Adrenal gland (tissue), 5 donors: ENCODE measurements at regions not wholly inside any gene's neighbourhood (a gene's known extent, or its start where the extent isn't known, plus 50 kb on each side); places are given as distances from the start of the nearest gene placed in this dataset.

ENCODE experiments used
- CTCF ChIP-seq, 6 experiments: fragments of 450-650 bp in 4 of 6; fragments of 200-600 bp in 2 of 6; sonication (generic) in 1 of 6; IDR thresholded peaks; 1 replicate in 5 of 6; 2 replicates in 1 of 6; pipeline versions ENCODE4 v1.5.1 to v1.8.0; 2016 to 2021; ENCODE audit warnings: antibody characterized with exemption in 6 of 6, mild to moderate bottlenecking in 2 of 6, moderate library complexity in 1 of 6
- POLR2A ChIP-seq, 2 donors: fragments of 450-650 bp; IDR thresholded peaks; one replicate each; pipeline ENCODE4 v1.6.1; 2017; ENCODE audit warnings: antibody characterized with exemption in 2 of 2, mild to moderate bottlenecking in 2 of 2, moderate library complexity in 1 of 2
- donor health status: DM: no; HTN: no; CAD: no.

DNA sequence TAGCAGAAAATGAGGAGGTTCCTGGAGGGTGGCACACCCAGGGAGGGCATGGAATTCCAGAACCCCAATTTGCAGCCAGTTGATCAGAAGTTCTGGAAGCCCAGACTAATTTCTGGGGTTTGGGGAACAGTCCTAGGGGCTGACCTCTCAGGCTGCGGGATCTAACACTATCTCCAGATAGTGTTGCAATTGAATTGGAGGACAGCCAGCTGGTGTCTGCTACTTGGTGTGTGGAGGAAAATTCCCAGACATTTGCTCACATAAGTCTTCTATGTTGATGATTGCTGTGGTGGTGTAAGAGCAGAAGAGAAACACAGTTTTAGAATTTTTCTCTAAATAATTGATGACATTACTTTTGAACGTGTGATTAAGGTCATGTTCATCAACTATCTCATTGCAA, 154.3 kb upstream of the RNPC3 start:
- no peak for TF ChIP-seq CTCF (IDR thresholded peaks at IDR 0.05)
- no peak for TF ChIP-seq POLR2A (IDR thresholded peaks at IDR 0.05)
